GM12891 (cell line): ENCODE measurements at regions not wholly inside any gene's neighbourhood (a gene's known extent, or its start where the extent isn't known, plus 50 kb on each side); places are given as distances from the start of the nearest gene placed in this dataset.

ENCODE experiments used
- POLR2A ChIP-seq: IDR thresholded peaks from 2 replicates; pipeline ENCODE4 v1.6.1; 2011; ENCODE audit warnings: low read depth, low read length, control low read depth
- POLR2AphosphoS5 ChIP-seq: IDR thresholded peaks from 2 replicates; pipeline ENCODE4 v1.6.1; 2011; ENCODE audit warnings: low read depth, low read length, control low read depth
- TAF1 ChIP-seq: IDR thresholded peaks from 2 replicates; pipeline ENCODE4 v1.6.1; 2011; ENCODE audit warnings: low read depth, low read length, control low read depth

DNA sequence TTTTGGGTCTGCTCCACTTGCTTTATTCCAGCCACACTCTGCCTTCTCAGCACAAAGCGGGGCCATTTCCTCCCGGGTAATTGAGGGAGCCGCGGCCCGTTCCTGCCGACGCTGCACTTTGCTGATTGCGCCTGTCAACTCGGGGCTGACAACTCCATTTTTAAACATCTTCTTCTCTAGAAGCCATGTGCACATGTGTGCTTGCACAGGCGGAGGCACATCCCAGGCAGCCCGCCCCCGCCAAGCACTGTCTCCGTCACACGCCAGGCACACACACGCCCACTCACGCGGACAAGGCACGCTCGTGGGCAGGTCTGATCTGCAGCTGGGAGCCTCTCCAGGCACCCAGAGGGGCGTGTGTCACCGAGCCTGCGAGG is 63.2 kb downstream of the ENGASE start:
- no peak for TF ChIP-seq POLR2AphosphoS5
- no peak for TF ChIP-seq TAF1
- TF ChIP-seq POLR2A, result no peak
